H9 (cell line): ENCODE measurements at regions not wholly inside any gene's neighbourhood (a gene's known extent, or its start where the extent isn't known, plus 50 kb on each side); places are given as distances from the start of the nearest gene placed in this dataset.

Experiments used
- DNase-seq: peaks from one replicate; pipeline ENCODE4 v3.0.0-alpha.2; 2017
- H2AFZ ChIP-seq: one replicate; pipeline ENCODE4 v1.6.1; 2013; ENCODE audit warnings: mild to moderate bottlenecking, low read length, control low read depth, moderate library complexity
- H2AK5ac ChIP-seq: 2 replicates; pipeline ENCODE4 v1.6.1; 2013; ENCODE audit warnings: low read length, control low read depth, mixed read lengths; ENCODE audit not compliant: insufficient read length
- H2BK120ac ChIP-seq: one replicate; pipeline ENCODE4 v1.6.1; 2013; ENCODE audit warnings: low read depth, mild to moderate bottlenecking, low read length, control low read depth, inconsistent platforms; ENCODE audit not compliant: poor library complexity, severe bottlenecking
- H2BK12ac ChIP-seq: 2 replicates; pipeline ENCODE4 v1.6.1; 2013; ENCODE audit warnings: low read length, control low read depth, mixed read lengths, low read depth; ENCODE audit not compliant: insufficient read length
- H2BK15ac ChIP-seq: 2 replicates; pipeline ENCODE4 v1.6.1; 2013; ENCODE audit warnings: low read depth, low read length, control low read depth
- H2BK20ac ChIP-seq: one replicate; pipeline ENCODE4 v1.6.1; 2013; ENCODE audit warnings: low read depth, mild to moderate bottlenecking, low read length, control low read depth, inconsistent platforms; ENCODE audit not compliant: poor library complexity, severe bottlenecking
- H2BK5ac ChIP-seq: 2 replicates; pipeline ENCODE4 v1.6.1; 2013; ENCODE audit warnings: low read length, control low read depth, mixed read lengths; ENCODE audit not compliant: insufficient read length
- H3K14ac ChIP-seq: 2 replicates; pipeline ENCODE4 v1.6.1; 2013; ENCODE audit warnings: low read length, control low read depth; ENCODE audit not compliant: insufficient read depth
- H3K18ac ChIP-seq: 2 replicates; pipeline ENCODE4 v1.6.1; 2013; ENCODE audit warnings: low read depth, mild to moderate bottlenecking, mixed read lengths, low read length, control low read depth; ENCODE audit not compliant: insufficient read length
- H3K23ac ChIP-seq: 2 replicates; pipeline ENCODE4 v1.6.1; 2013; ENCODE audit warnings: low read length, control low read depth, mixed read lengths, low read depth; ENCODE audit not compliant: insufficient read length
- H3K23me2 ChIP-seq: 2 replicates; pipeline ENCODE4 v1.6.1; 2013; ENCODE audit warnings: low read depth, mild to moderate bottlenecking, mixed read lengths, low read length, control low read depth; ENCODE audit not compliant: insufficient read length, poor library complexity, severe bottlenecking
- H3K27ac ChIP-seq: 2 replicates; pipeline ENCODE4 v1.5.1; 2013; ENCODE audit warnings: low read length, control low read depth, mixed read lengths, low read depth; ENCODE audit not compliant: insufficient read length
- H3K27me3 ChIP-seq: 2 replicates; pipeline ENCODE4 v1.6.1; 2013; ENCODE audit warnings: low read length, control low read depth, inconsistent platforms; ENCODE audit not compliant: insufficient read depth
- H3K4ac ChIP-seq: 2 replicates; pipeline ENCODE4 v1.6.1; 2013; ENCODE audit warnings: low read depth, mild to moderate bottlenecking, control low read depth, inconsistent platforms, low read length, moderate library complexity
- H3K4me1 ChIP-seq: 2 replicates; pipeline ENCODE4 v1.6.1; 2013; ENCODE audit warnings: low read length, control low read depth, inconsistent platforms; ENCODE audit not compliant: insufficient read depth
- H3K4me2 ChIP-seq: 2 replicates; pipeline ENCODE4 v1.6.1; 2013; ENCODE audit warnings: low read length, control low read depth, mixed read lengths; ENCODE audit not compliant: insufficient read length, insufficient read depth
- H3K56ac ChIP-seq: 2 replicates; pipeline ENCODE4 v1.6.1; 2013; ENCODE audit warnings: low read depth, mild to moderate bottlenecking, mixed read lengths, low read length, control low read depth; ENCODE audit not compliant: insufficient read length
- H3K79me1 ChIP-seq: 2 replicates; pipeline ENCODE4 v1.6.1; 2013; ENCODE audit warnings: low read depth, mild to moderate bottlenecking, moderate library complexity, low read length, control low read depth, inconsistent platforms; ENCODE audit not compliant: insufficient read depth, poor library complexity, severe bottlenecking
- H3K79me2 ChIP-seq: 2 replicates; pipeline ENCODE4 v1.6.1; 2013; ENCODE audit warnings: low read length, control low read depth, inconsistent platforms; ENCODE audit not compliant: insufficient read depth
- H3K9ac ChIP-seq: 2 replicates; pipeline ENCODE4 v1.6.1; 2013; ENCODE audit warnings: low read length, control low read depth, mixed read lengths; ENCODE audit not compliant: insufficient read length; ENCODE audit errors: extremely low read depth
- H3K9me3 ChIP-seq: one replicate; pipeline ENCODE4 v1.6.1; 2013; ENCODE audit warnings: low read depth, low read length, inconsistent platforms; ENCODE audit not compliant: control insufficient read depth
- H3T11ph ChIP-seq: one replicate; pipeline ENCODE4 v1.6.1; 2013; ENCODE audit warnings: mild to moderate bottlenecking, low read length, control low read depth, inconsistent platforms
- H4K20me1 ChIP-seq: one replicate; pipeline ENCODE4 v1.6.1; 2013; ENCODE audit not compliant: control insufficient read depth, insufficient read length, insufficient read depth
- H4K5ac ChIP-seq: 2 replicates; pipeline ENCODE4 v1.6.1; 2013; ENCODE audit warnings: low read depth, mild to moderate bottlenecking, mixed read lengths, low read length, control low read depth; ENCODE audit not compliant: insufficient read length
- H4K8ac ChIP-seq: replicated peaks from 2 replicates; pipeline ENCODE4 v1.6.1; 2013; ENCODE audit warnings: low read length, control low read depth, mixed read lengths, low read depth; ENCODE audit not compliant: insufficient read length
- H4K91ac ChIP-seq: 2 replicates; pipeline ENCODE4 v1.6.1; 2013; ENCODE audit warnings: low read depth, mild to moderate bottlenecking, moderate library complexity, mixed read lengths, low read length, control low read depth; ENCODE audit not compliant: insufficient read length
- H3K27ac Mint-ChIP-seq, 3 experiments: 2 replicates in 2 of 3; 3 replicates in 1 of 3; pipeline ENCODE4 v1.8.0; 2020 to 2021; ENCODE audit warnings: mixed read lengths in 3 of 3, mild to moderate bottlenecking in 1 of 3, moderate library complexity in 1 of 3
- H3K27me3 Mint-ChIP-seq: 2 replicates; pipeline ENCODE4 v1.8.0; 2021; ENCODE audit warnings: low read depth, mild to moderate bottlenecking, moderate library complexity, mixed read lengths
- H3K36me3 Mint-ChIP-seq, 3 experiments: 2 replicates in 2 of 3; 3 replicates in 1 of 3; pipeline ENCODE4 v1.8.0; 2020 to 2021; ENCODE audit warnings: low read depth in 3 of 3, mixed read lengths in 3 of 3; ENCODE audit not compliant: insufficient read depth in 1 of 3
- H3K4me1 Mint-ChIP-seq, 2 experiments: 2 replicates each; pipeline ENCODE4 v1.8.0; 2020; ENCODE audit warnings: mixed read lengths in 2 of 2
- H3K4me3 Mint-ChIP-seq, 2 experiments: 2 replicates in 1 of 2; 3 replicates in 1 of 2; pipeline ENCODE4 v1.8.0; 2020 to 2021; ENCODE audit warnings: mild to moderate bottlenecking in 2 of 2, mixed read lengths in 2 of 2, moderate library complexity in 1 of 2
- H3K9me3 Mint-ChIP-seq, 2 experiments: 2 replicates in 1 of 2; 3 replicates in 1 of 2; pipeline ENCODE4 v1.8.0; 2020; ENCODE audit warnings: mild to moderate bottlenecking in 2 of 2, mixed read lengths in 2 of 2, moderate library complexity in 1 of 2
- CTCF ChIP-seq: fragments of 200-600 bp; sonication (generic); conservative IDR thresholded peaks from 3 replicates; pipeline ENCODE4 v1.8.0; 2021; ENCODE audit warnings: antibody characterized with exemption, mild to moderate bottlenecking
- WGBS: extraction: QIAGEN DNeasy Blood & Tissue Kit; methylation state at CpG from one replicate; pipeline ENCODE4 v1.1.7; 2013; ENCODE audit warnings: missing lambda C conversion rate, low lambda C conversion rate, mixed read lengths; ENCODE audit not compliant: insufficient read length; ENCODE audit errors: extremely low coverage; 5-methylcytosine and 5-hydroxymethylcytosine counted together

DNA sequence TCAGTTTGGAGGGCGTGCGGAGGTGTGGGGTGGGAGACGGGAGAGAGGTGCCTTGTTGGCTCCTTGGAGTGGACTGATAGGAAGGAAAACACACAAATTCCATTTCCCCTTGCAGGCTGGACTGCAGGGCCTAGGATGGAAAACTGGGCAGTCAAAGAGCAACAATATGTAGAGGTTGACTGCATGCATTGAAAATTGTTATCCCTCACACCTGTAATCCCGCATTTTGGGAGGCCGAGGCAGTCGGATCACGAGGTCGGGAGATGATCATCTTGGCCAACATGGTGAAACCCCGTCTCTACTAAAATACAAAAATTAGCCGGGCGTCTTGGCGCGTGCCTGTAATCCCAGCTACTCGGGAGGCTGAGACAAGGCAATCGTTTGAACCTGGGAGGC lies 128.2 kb downstream of the PPIAL4G start:
- H2BK5ac ChIP-seq: no peak overlapping the region
- H2BK12ac ChIP-seq: no peak overlapping the region
- H3K4me1 Mint-ChIP-seq: peaks cover 7 to 13% of the 10 kb centered on the region in 2 experiments
- no peak for TF ChIP-seq CTCF
- H4K91ac ChIP-seq: no peak overlapping the region
- no peak overlapping the region for H3K56ac ChIP-seq
- H3K9ac ChIP-seq: peak overlapping the region; percentile 19
- no peaks in the 10 kb centered on the region for H3K79me1 ChIP-seq
- H2BK20ac ChIP-seq: no peak overlapping the region
- no peaks in the 10 kb centered on the region for H3K79me2 ChIP-seq
- H2AK5ac ChIP-seq: no peak overlapping the region
- H2AFZ ChIP-seq: peak overlapping the region; percentile 9
- H3K9me3 Mint-ChIP-seq: no peaks in the 10 kb centered on the region
- H3K4ac ChIP-seq: no peak overlapping the region
- H3K14ac ChIP-seq: no peak overlapping the region
- H3K27ac Mint-ChIP-seq: no peak overlapping the region
- H3K4me3 Mint-ChIP-seq: peak overlapping the region; percentile 69 to 86
- H4K8ac ChIP-seq: no peak overlapping the region
- no peak overlapping the region for H2BK15ac ChIP-seq
- no peak for DNase-seq
- no CpG with 5 or more reads among the region's 15 CpGs for WGBS
- H3K18ac ChIP-seq: no peak overlapping the region
- H3K4me1 ChIP-seq: no peaks in the 10 kb centered on the region
- peak overlapping the region; percentile 77 for H3K4me2 ChIP-seq
- H3K27ac ChIP-seq: no peak overlapping the region
- no peaks in the 10 kb centered on the region for H3K9me3 ChIP-seq
- H4K20me1 ChIP-seq: no peaks in the 10 kb centered on the region
- H3K27me3 ChIP-seq: peaks cover 3% of the 10 kb centered on the region; the same call in 1 of the 2 replicates
- H3K23ac ChIP-seq: no peak overlapping the region
- H3K36me3 Mint-ChIP-seq: no peaks in the 10 kb centered on the region
- no peak overlapping the region for H3T11ph ChIP-seq
- H2BK120ac ChIP-seq: no peak overlapping the region
- H3K27me3 Mint-ChIP-seq: peaks cover 43% of the 10 kb centered on the region
- no peak overlapping the region for H4K5ac ChIP-seq
- H3K23me2 ChIP-seq: peaks cover 15% of the 10 kb centered on the region
